ENCODE measurements at regions not wholly inside any gene's neighbourhood (a gene's known extent, or its start where the extent isn't known, plus 50 kb on each side); places are given as distances from the start of the nearest gene placed in this dataset.

- no peak for DNase-seq (ENCODE audit: low read depth)
- no peak overlapping the region for H3K4me3 ChIP-seq (ENCODE audit: low read depth, low read length)
Observed at GRCh38 chr4:157898836-157899605, 273.8 kb downstream of the GASK1B start.

DNA sequence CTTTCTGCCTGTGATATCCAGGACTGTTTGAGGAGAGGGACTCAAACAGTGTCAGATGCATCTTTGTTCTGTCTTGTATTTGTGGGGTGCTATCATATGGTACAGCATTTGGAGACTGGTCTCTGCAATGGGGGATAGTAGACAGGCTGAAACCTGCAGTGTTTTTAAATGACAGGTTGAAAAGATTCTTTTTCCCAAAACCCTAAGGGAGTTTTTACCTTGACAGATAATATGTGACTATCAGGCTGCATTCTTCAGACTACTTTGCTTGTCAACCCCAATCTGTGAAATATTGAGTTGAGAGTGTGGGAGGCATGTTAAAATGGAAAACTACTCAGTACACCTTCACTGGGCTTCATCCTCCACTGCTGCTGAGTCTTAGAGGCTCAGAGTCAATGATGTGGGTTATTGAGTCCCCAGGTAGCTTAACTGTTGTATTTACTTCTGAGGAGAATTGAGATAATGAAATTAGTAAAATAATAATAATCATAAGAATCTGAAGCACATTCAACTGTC is 274.9 kb downstream of the GASK1B start:
- DNase-seq (ENCODE audit: low read depth), result no peak
- no peak for TF ChIP-seq CTCF (IDR thresholded peaks at IDR 0.05; ENCODE audit: insufficient read depth, low read depth, low read length)

More at GRCh38 chr4:157898836-157899605, 273.8 kb downstream of the GASK1B start:
- no peak for TF ChIP-seq CTCF (IDR thresholded peaks at IDR 0.05; ENCODE audit: insufficient read depth, low read depth, low read length)

DNA sequence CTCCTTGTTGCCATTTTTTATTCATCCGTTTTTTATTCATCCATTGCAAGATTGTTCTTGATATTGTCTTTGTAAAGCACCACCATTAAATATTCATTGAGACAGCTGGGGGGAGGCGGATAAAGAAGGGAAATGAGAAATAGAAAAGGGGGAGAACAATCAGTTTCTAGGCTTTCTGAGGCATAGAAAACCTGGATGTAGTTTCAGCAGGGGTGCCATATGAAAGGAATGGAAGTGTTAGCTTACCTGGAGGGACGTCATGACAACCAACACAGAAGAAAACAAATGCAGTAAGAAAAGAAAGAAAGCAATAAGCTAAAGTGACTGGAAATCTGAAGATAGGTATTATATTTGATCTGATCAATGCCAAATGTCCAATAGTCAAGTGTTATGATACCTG is 276.1 kb downstream of the GASK1B start:
- DNase-seq (ENCODE audit: low read depth), result no peak
- TF ChIP-seq CTCF (IDR thresholded peaks at IDR 0.05; ENCODE audit: insufficient read depth, low read depth, low read length), result no peak
- no peak overlapping the region for H3K4me3 ChIP-seq (ENCODE audit: low read depth, low read length)

More for the DNA sequence above, 274.9 kb downstream of the GASK1B start:
- no peak overlapping the region for H3K4me3 ChIP-seq (ENCODE audit: low read depth, low read length)

DNA sequence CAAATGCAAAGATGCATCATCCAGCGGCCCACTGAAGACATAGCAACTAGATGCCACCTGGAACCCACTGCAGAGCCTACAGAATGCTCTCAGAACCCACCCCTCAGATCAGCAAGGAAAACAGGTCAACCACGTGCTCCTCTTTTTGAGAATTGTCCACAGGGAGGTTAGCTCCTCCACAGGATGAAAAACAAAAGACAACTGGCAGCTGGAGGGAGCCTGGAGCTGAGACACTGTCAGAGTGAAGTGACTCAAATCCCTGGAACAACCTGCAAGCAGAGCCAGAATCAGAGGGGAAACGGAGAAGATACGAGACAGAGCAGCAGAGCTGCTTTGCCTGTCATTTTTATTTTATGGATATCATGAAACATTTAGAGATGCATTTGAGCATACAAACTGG is 277.6 kb downstream of the GASK1B start:
- no peak for TF ChIP-seq CTCF (IDR thresholded peaks at IDR 0.05; ENCODE audit: insufficient read depth, low read depth, low read length)
- no peak overlapping the region for H3K4me3 ChIP-seq (ENCODE audit: low read depth, low read length)
- no peak for DNase-seq (ENCODE audit: low read depth)

DNA sequence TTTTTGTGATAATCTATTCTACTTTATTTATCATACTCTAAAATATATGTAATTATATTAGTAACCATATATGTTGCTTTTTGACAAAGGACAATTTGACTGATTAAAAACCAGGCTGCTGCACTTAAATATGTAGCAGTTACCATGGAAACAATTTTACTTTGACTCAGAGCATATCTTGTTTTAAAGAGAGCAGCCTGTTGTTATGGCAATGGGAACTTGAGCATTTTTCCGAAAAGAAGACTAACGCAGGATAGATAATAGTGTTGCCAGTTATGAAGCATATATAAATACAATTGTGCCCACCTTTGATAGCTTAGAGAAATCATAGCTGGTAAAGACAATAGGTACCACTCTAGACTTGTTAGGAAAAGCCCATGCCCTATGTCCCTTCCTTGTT is 283.0 kb downstream of the GASK1B start:
- no peak for DNase-seq (ENCODE audit: low read depth)
- H3K4me3 ChIP-seq (ENCODE audit: low read depth, low read length), result no peak overlapping the region
- no peak for TF ChIP-seq CTCF (IDR thresholded peaks at IDR 0.05; ENCODE audit: insufficient read depth, low read depth, low read length)

DNA sequence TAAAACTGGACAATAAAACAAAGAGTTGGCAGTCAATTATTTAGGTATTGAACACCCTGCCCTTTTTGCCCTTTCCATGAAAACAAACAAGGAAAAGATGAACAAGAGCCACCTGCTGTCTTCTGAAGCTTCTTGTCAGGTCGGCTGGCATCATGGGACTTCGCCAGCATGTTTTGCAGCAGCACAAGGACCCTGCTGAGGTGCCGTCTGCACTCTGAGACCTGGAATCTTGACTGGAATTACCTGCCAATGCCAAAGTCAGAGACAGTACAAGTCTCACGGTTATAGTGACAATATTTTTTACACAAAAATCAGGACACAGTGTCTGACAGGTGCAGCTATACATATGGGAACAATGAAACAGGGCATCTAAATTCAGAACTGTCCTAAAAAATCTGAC is 284.5 kb downstream of the GASK1B start:
- no peak overlapping the region for H3K4me3 ChIP-seq (ENCODE audit: low read depth, low read length)
- no peak for TF ChIP-seq CTCF (IDR thresholded peaks at IDR 0.05; ENCODE audit: insufficient read depth, low read depth, low read length)
- DNase-seq (ENCODE audit: low read depth), result no peak
